ENCODE measurements at regions not wholly inside any gene's neighbourhood (a gene's known extent, or its start where the extent isn't known, plus 50 kb on each side); places are given as distances from the start of the nearest gene placed in this dataset.

DNA sequence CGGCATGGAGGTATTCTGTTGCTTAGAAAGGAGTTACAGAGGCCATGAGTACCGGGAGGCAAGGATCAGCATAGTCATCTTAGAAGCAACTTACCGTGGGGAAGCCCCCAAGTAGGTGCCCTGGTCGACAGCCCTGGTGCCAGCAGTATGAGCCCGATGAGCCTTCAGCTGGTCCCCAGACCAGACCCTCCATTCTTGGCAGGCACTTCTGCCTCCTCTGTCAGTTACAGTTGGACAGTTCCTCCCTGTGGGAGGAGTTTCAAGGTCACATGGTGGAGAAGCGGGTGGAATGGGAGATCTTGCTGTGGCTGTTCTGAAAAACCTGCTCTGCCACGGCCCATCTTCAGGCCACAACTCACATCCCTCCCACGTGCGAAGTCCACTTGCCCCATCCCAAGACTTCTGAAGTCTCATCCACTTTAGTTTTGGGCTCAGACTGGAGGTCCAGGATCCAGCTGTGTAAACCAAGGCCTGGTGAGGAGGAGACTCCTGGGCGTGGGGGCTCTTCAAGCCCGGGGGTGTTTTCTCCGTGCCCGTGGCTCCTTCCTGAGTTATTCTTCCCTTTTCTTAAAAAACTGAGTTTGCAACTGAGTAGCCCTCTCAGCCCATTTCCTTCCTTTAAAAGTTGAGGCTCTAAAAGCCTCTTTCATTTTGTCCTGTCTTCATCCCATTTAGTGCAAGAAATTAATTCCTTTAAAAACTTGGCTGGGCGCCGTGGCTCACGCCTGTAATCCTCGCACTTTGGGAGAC lies 133.5 kb downstream of the SEC14L1 start (continued):
- TF ChIP-seq CTCFL (IDR thresholded peaks at IDR 0.05; ENCODE audit: borderline replicate concordance, insufficient read depth, low read depth, low read length, poor library complexity, severe bottlenecking), result no peak
- TF ChIP-seq, protein P1, sequence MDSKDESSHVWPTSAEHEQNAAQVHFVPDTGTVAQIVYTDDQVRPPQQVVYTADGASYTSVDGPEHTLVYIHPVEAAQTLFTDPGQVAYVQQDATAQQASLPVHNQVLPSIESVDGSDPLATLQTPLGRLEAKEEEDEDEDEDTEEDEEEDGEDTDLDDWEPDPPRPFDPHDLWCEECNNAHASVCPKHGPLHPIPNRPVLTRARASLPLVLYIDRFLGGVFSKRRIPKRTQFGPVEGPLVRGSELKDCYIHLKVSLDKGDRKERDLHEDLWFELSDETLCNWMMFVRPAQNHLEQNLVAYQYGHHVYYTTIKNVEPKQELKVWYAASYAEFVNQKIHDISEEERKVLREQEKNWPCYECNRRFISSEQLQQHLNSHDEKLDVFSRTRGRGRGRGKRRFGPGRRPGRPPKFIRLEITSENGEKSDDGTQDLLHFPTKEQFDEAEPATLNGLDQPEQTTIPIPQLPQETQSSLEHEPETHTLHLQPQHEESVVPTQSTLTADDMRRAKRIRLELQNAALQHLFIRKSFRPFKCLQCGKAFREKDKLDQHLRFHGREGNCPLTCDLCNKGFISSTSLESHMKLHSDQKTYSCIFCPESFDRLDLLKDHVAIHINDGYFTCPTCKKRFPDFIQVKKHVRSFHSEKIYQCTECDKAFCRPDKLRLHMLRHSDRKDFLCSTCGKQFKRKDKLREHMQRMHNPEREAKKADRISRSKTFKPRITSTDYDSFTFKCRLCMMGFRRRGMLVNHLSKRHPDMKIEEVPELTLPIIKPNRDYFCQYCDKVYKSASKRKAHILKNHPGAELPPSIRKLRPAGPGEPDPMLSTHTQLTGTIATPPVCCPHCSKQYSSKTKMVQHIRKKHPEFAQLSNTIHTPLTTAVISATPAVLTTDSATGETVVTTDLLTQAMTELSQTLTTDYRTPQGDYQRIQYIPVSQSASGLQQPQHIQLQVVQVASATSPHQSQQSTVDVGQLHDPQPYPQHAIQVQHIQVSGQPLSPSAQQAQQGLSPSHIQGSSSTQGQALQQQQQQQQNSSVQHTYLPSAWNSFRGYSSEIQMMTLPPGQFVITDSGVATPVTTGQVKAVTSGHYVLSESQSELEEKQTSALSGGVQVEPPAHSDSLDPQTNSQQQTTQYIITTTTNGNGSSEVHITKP (IDR thresholded peaks at IDR 0.05; ENCODE audit: partially characterized antibody), result peak; percentile 19
- peak; percentile 50; the same call in 1 of the 2 replicates for TF ChIP-seq RAD51 (IDR thresholded peaks at IDR 0.05; ENCODE audit: borderline replicate concordance, low read depth)
- TF ChIP-seq HMGXB4 (CRISPR knock-in tag; IDR thresholded peaks at IDR 0.05), result no peak
- no peak for TF ChIP-seq ZNF239 (CRISPR knock-in tag; IDR thresholded peaks at IDR 0.05)
- no peak for TF ChIP-seq PURB (CRISPR knock-in tag; IDR thresholded peaks at IDR 0.05; ENCODE audit: low read depth)
- no peak for TF ChIP-seq HCFC1 (IDR thresholded peaks at IDR 0.05; ENCODE audit: low read depth, low read length)
- TF ChIP-seq HBP1 (CRISPR knock-in tag; IDR thresholded peaks at IDR 0.05), result no peak
- peak; percentile 59 for TF ChIP-seq PKNOX1 (IDR thresholded peaks at IDR 0.05)
- peak; percentile 40; the same call in 1 of the 2 replicates for TF ChIP-seq SPI1 (IDR thresholded peaks at IDR 0.05; ENCODE audit: borderline replicate concordance, low read depth, low read length)
- TF ChIP-seq, protein P2, sequence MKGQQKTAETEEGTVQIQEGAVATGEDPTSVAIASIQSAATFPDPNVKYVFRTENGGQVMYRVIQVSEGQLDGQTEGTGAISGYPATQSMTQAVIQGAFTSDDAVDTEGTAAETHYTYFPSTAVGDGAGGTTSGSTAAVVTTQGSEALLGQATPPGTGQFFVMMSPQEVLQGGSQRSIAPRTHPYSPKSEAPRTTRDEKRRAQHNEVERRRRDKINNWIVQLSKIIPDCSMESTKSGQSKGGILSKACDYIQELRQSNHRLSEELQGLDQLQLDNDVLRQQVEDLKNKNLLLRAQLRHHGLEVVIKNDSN (CRISPR knock-in tag; IDR thresholded peaks at IDR 0.05), result peak; percentile 80
- TF ChIP-seq ZNF384 (IDR thresholded peaks at IDR 0.05; ENCODE audit: low read depth, low read length), result no peak
